ENCODE measurements at regions not wholly inside any gene's neighbourhood (a gene's known extent, or its start where the extent isn't known, plus 50 kb on each side); places are given as distances from the start of the nearest gene placed in this dataset.

DNA sequence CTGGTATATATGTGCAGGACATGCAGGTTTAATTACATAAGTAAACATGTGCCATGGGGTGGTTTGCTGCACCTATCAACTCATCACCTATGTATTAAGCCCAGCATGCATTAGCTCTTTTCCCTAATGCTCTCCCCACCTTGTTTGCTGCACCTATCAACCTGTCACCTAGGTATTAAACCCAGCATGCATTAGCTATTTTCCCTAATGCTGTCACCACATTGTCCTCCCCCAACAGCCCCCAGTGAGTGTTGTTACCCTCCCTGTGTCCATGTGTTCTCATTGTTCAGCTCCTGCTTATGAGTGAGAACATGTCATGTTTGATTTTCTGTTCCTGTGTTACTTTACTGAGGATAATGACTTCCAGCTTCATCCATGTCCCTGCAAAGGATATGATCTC lies 300.5 kb downstream of the ANKRD7 start:
- H3K4me3 ChIP-seq (ENCODE audit: low read depth, low read length) = no peak overlapping the region
- TF ChIP-seq, protein P1, sequence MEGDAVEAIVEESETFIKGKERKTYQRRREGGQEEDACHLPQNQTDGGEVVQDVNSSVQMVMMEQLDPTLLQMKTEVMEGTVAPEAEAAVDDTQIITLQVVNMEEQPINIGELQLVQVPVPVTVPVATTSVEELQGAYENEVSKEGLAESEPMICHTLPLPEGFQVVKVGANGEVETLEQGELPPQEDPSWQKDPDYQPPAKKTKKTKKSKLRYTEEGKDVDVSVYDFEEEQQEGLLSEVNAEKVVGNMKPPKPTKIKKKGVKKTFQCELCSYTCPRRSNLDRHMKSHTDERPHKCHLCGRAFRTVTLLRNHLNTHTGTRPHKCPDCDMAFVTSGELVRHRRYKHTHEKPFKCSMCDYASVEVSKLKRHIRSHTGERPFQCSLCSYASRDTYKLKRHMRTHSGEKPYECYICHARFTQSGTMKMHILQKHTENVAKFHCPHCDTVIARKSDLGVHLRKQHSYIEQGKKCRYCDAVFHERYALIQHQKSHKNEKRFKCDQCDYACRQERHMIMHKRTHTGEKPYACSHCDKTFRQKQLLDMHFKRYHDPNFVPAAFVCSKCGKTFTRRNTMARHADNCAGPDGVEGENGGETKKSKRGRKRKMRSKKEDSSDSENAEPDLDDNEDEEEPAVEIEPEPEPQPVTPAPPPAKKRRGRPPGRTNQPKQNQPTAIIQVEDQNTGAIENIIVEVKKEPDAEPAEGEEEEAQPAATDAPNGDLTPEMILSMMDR (conservative IDR thresholded peaks at IDR 0.05; ENCODE audit: low read depth, low read length) = no peak
- DNase-seq (ENCODE audit: low read depth) = no peak

DNA sequence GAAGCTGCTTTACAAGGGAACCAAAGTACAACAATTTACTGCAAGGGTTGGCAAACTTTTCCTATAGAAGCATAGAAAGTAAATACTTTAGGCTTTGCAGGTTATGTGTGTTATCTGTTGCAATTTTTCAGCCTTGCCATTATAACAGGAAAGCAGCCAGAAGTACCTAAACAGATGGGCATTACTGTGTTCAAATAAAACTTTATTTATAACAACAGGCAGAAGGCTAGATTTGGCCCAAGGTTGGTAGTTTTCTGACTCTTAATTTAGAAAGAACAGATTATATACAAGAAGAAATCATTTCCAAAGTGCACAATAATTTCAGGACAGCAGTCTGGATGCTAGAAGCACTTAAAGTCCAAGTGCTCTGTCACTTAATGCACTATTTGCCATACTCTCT lies 307.1 kb downstream of the ANKRD7 start:
- no peak overlapping the region for H3K4me3 ChIP-seq (ENCODE audit: low read depth, low read length)
- no peak for DNase-seq (ENCODE audit: low read depth)
- TF ChIP-seq, protein P1 (conservative IDR thresholded peaks at IDR 0.05; ENCODE audit: low read depth, low read length) = no peak

DNA sequence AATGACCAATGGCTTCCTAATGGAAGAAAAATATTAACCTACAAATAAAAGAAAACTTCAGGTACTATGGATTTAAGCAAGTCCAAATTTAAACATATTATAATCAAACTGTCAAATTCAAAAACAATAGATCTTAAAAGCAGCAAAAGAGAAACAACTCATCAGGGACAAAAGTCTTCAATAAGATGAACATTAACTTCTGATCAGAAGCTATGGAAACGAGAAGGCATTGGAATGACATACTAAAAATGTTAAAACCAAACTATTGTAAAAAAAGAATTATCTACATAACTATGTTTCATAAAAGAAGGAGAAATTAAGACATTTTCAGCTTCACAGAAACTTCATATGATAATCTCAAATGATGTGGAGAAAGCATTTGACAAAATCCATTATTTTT lies 334.7 kb downstream of the ANKRD7 start:
- TF ChIP-seq, protein P1 (conservative IDR thresholded peaks at IDR 0.05; ENCODE audit: low read depth, low read length) = no peak
- DNase-seq (ENCODE audit: low read depth) = no peak
- no peak overlapping the region for H3K4me3 ChIP-seq (ENCODE audit: low read depth, low read length)

DNA sequence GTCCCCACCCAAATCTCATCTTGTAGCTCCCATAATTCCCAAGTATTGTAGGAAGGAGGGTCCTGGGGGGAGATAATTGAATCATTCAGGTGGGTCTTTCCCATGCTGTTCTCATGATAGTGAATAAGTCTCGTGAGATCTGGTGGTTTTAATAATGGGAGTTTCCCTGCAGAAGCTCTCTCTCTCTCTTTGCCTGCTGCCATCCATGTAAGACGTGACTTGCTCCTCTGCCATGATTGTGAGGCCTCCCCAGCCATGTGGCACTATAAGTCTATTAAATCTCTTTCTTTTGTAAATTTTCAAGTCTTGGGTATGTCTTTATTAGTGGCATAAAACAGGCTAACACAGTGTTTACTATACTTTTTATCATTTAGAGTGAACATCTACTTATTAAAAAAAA lies 338.8 kb downstream of the ANKRD7 start:
- no peak for DNase-seq (ENCODE audit: low read depth)
- TF ChIP-seq, protein P1 (conservative IDR thresholded peaks at IDR 0.05; ENCODE audit: low read depth, low read length) = no peak
- H3K4me3 ChIP-seq (ENCODE audit: low read depth, low read length) = no peak overlapping the region

DNA sequence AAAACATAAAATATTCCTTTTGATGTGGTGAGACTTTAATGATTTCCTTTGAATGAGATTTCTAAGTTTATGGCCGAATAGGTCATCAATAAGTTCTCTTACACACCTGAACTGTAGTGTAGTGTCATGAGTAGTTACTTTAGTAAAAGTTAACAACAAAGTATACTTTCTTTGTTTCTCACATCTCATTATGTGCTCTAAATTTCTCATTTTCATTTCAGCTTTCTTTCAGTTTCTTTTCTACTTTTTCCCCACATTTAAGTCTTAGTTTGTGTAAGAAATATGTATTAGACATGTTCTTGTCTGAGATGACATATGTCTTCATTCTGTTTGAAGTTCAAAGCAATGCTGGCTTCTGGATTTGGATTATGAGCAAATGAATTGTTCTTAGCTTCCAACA lies 348.1 kb downstream of the ANKRD7 start:
- TF ChIP-seq, protein P1 (conservative IDR thresholded peaks at IDR 0.05; ENCODE audit: low read depth, low read length) = no peak

DNA sequence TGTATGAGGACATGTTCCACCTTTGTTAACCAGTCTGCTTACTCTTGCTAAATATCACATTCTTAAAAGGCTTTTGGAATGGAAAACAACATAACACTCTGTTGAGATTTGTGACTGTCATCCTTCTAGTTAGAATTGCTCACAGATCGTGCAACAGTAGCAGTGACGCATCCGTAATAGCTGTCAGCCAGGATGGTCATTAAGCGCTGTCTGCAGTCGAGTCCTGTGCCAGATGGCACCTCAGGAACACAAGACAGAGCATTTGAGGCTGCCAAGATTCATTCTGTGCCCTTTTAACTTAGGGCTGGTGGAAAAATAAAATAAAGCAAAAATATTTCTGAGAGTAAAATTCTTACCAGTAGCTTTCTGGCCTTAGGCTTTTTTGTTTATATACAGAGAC lies 348.6 kb downstream of the ANKRD7 start:
- DNase-seq (ENCODE audit: low read depth) = no peak
- H3K4me3 ChIP-seq (ENCODE audit: low read depth, low read length) = no peak overlapping the region
- TF ChIP-seq, protein P1 (conservative IDR thresholded peaks at IDR 0.05; ENCODE audit: low read depth, low read length) = no peak

More for the DNA sequence above, 348.1 kb downstream of the ANKRD7 start:
- no peak for DNase-seq (ENCODE audit: low read depth)
- H3K4me3 ChIP-seq (ENCODE audit: low read depth, low read length) = no peak overlapping the region

DNA sequence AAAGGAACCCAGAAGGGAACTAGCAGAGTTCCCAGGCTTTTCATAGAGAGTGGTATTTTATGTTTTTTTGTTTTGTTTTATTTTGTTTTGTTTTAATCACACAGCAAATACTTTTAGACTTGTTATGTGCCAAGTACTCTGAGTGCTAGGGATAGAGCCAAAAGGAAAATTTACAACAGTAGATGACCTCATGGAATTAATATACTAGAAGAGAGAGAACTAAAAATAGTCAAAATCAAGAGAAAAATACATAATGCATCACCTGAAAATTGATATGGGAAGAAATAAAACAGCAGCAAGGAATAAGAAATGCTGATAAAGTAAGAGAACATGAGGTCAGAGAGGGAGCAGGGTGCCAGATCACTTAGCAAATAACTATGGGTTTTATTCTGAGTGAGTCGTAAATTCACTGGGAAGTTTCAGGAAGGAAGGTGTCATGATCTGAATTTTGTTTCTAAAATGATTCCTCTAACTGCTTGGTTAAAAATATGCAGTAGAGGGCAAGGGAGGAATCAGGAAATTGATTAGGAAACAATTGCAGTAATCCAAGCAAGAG lies 351.0 kb downstream of the ANKRD7 start:
- no peak overlapping the region for H3K4me3 ChIP-seq (ENCODE audit: low read depth, low read length)
- TF ChIP-seq, protein P1 (conservative IDR thresholded peaks at IDR 0.05; ENCODE audit: low read depth, low read length) = no peak
- no peak for DNase-seq (ENCODE audit: low read depth)

Measured in choroid plexus epithelial cell (primary cell).